ENCODE measurements at regions not wholly inside any gene's neighbourhood (a gene's known extent, or its start where the extent isn't known, plus 50 kb on each side); places are given as distances from the start of the nearest gene placed in this dataset.
"Not testable (repeated sequence)": the region's sequence is repeated elsewhere in the genome, so short reads cannot be mapped to it uniquely, and the experiment has no call there.

GRCh38 chr16:7775072-7775488 lies 442.4 kb downstream of the RBFOX1 start:
- Histone ChIP-seq H3K23ac (ENCODE audit: low read length) (no peak overlapping the region), H3K36me3 (ENCODE audit: control insufficient read depth in 1 of 2, insufficient read depth in 2 of 2, low read length in 2 of 2) (no peaks in the 10 kb centered on the region), H2BK120ac (ENCODE audit: insufficient read depth, low read length, poor library complexity) (no peak overlapping the region), H3K14ac (ENCODE audit: low read length) (no peak overlapping the region), H4K8ac (ENCODE audit: low read depth, low read length) (no peak overlapping the region), H2AFZ (ENCODE audit: insufficient read depth, low read length, poor library complexity) (no peak overlapping the region), H3K4me1 (ENCODE audit: control insufficient read depth in 1 of 2, insufficient read depth in 2 of 2, low read length in 2 of 2) (no peaks in the 10 kb centered on the region), H3K4me2 (ENCODE audit: low read length) (no peak overlapping the region), H3K18ac (ENCODE audit: low read length) (no peak overlapping the region), H3K79me1 (ENCODE audit: low read length) (no peaks in the 10 kb centered on the region), H3K4ac (ENCODE audit: low read depth, low read length) (no peak overlapping the region), H3K4me3 (ENCODE audit: low read depth, low read length) (no peak overlapping the region), H2AK5ac (ENCODE audit: low read length) (no peak overlapping the region), H2BK5ac (ENCODE audit: low read depth, low read length, poor library complexity) (no peak overlapping the region), H3K9ac (ENCODE audit: low read length) (no peak overlapping the region), H4K91ac (ENCODE audit: low read depth, low read length) (no peak overlapping the region), H3K79me2 (ENCODE audit: control insufficient read depth, insufficient read depth, low read length, poor library complexity) (no peaks in the 10 kb centered on the region), H3K27me3 (ENCODE audit: insufficient read depth, low read length) (no peaks in the 10 kb centered on the region), H3K27ac (ENCODE audit: low read depth, low read length) (no peak overlapping the region), H2BK12ac (ENCODE audit: low read length) (no peak overlapping the region), H4K12ac (ENCODE audit: low read depth, low read length) (no peak overlapping the region), H3K9me3 (ENCODE audit: insufficient read depth, low read depth, low read length) (no peaks in the 10 kb centered on the region)
- WGBS (ENCODE audit: extremely low coverage, insufficient coverage, insufficient read length) = 95% methylated on average over 1 of the region's 1 CpG
- DNase-seq = no peak

GRCh38 chr16:7772722-7773121 lies 440.1 kb downstream of the RBFOX1 start:
- H4K12ac ChIP-seq (ENCODE audit: low read depth, low read length) = no peak overlapping the region
- no peak overlapping the region for H2AFZ ChIP-seq (ENCODE audit: insufficient read depth, low read length, poor library complexity)
- WGBS (ENCODE audit: extremely low coverage, insufficient coverage, insufficient read length) = no CpG with 5 or more reads among the region's 8 CpGs
- H3K9me3 ChIP-seq (ENCODE audit: insufficient read depth, low read depth, low read length) = no peaks in the 10 kb centered on the region
- no peak overlapping the region for H2AK5ac ChIP-seq (ENCODE audit: low read length)
- H3K79me2 ChIP-seq (ENCODE audit: control insufficient read depth, insufficient read depth, low read length, poor library complexity) = no peaks in the 10 kb centered on the region
- H3K36me3 ChIP-seq (ENCODE audit: control insufficient read depth in 1 of 2, insufficient read depth in 2 of 2, low read length in 2 of 2) = no peaks in the 10 kb centered on the region
- no peak for DNase-seq
- no peak overlapping the region for H4K91ac ChIP-seq (ENCODE audit: low read depth, low read length)
- H3K79me1 ChIP-seq (ENCODE audit: low read length) = no peaks in the 10 kb centered on the region
- H3K23ac ChIP-seq (ENCODE audit: low read length) = no peak overlapping the region
- no peak overlapping the region for H3K9ac ChIP-seq (ENCODE audit: low read length)
- no peak overlapping the region for H2BK5ac ChIP-seq (ENCODE audit: low read depth, low read length, poor library complexity)
- no peaks in the 10 kb centered on the region for H3K4me1 ChIP-seq (ENCODE audit: control insufficient read depth in 1 of 2, insufficient read depth in 2 of 2, low read length in 2 of 2)
- H2BK120ac ChIP-seq (ENCODE audit: insufficient read depth, low read length, poor library complexity) = no peak overlapping the region
- H3K4ac ChIP-seq (ENCODE audit: low read depth, low read length) = no peak overlapping the region
- no peak overlapping the region for H2BK12ac ChIP-seq (ENCODE audit: low read length)
- no peak overlapping the region for H4K8ac ChIP-seq (ENCODE audit: low read depth, low read length)
- no peak overlapping the region for H3K18ac ChIP-seq (ENCODE audit: low read length)
- H3K27ac ChIP-seq (ENCODE audit: low read depth, low read length) = no peak overlapping the region
- no peaks in the 10 kb centered on the region for H3K27me3 ChIP-seq (ENCODE audit: insufficient read depth, low read length)
- H3K14ac ChIP-seq (ENCODE audit: low read length) = no peak overlapping the region
- no peak overlapping the region for H3K4me3 ChIP-seq (ENCODE audit: low read depth, low read length)
- H3K4me2 ChIP-seq (ENCODE audit: low read length) = no peak overlapping the region

- DNase-seq; H4K12ac ChIP-seq (ENCODE audit: low read depth, low read length); H2BK120ac ChIP-seq (ENCODE audit: insufficient read depth, low read length, poor library complexity); H2BK12ac ChIP-seq (ENCODE audit: low read length); H4K91ac ChIP-seq (ENCODE audit: low read depth, low read length); H3K36me3 ChIP-seq (ENCODE audit: control insufficient read depth in 1 of 2, insufficient read depth in 2 of 2, low read length in 2 of 2); H2AFZ ChIP-seq (ENCODE audit: insufficient read depth, low read length, poor library complexity); H2AK5ac ChIP-seq (ENCODE audit: low read length); H3K4me3 ChIP-seq (ENCODE audit: low read depth, low read length); H3K4ac ChIP-seq (ENCODE audit: low read depth, low read length); H3K79me1 ChIP-seq (ENCODE audit: low read length); H4K8ac ChIP-seq (ENCODE audit: low read depth, low read length); H3K4me2 ChIP-seq (ENCODE audit: low read length); H3K4me1 ChIP-seq (ENCODE audit: control insufficient read depth in 1 of 2, insufficient read depth in 2 of 2, low read length in 2 of 2); H3K79me2 ChIP-seq (ENCODE audit: control insufficient read depth, insufficient read depth, low read length, poor library complexity); H3K18ac ChIP-seq (ENCODE audit: low read length); H3K14ac ChIP-seq (ENCODE audit: low read length); H3K27me3 ChIP-seq (ENCODE audit: insufficient read depth, low read length); H2BK5ac ChIP-seq (ENCODE audit: low read depth, low read length, poor library complexity); H3K9me3 ChIP-seq (ENCODE audit: insufficient read depth, low read depth, low read length); H3K23ac ChIP-seq (ENCODE audit: low read length); H3K9ac ChIP-seq (ENCODE audit: low read length); H3K27ac ChIP-seq (ENCODE audit: low read depth, low read length): not testable (repeated sequence)
- no CpG with 5 or more reads among the region's 6 CpGs for WGBS (ENCODE audit: extremely low coverage, insufficient coverage, insufficient read length)
Measured at GRCh38 chr16:7769091-7769490, 436.4 kb downstream of the RBFOX1 start.

GRCh38 chr16:7765079-7765550 lies 432.5 kb downstream of the RBFOX1 start:
- no peaks in the 10 kb centered on the region for H3K36me3 ChIP-seq (ENCODE audit: control insufficient read depth in 1 of 2, insufficient read depth in 2 of 2, low read length in 2 of 2)
- DNase-seq = no peak
- H2BK120ac ChIP-seq (ENCODE audit: insufficient read depth, low read length, poor library complexity) = no peak overlapping the region
- H4K12ac ChIP-seq (ENCODE audit: low read depth, low read length) = no peak overlapping the region
- WGBS (ENCODE audit: extremely low coverage, insufficient coverage, insufficient read length) = no CpG with 5 or more reads among the region's 3 CpGs
- no peak overlapping the region for H3K4me3 ChIP-seq (ENCODE audit: low read depth, low read length)
- no peak overlapping the region for H2AFZ ChIP-seq (ENCODE audit: insufficient read depth, low read length, poor library complexity)
- H3K4ac ChIP-seq (ENCODE audit: low read depth, low read length) = no peak overlapping the region
- no peak overlapping the region for H3K4me2 ChIP-seq (ENCODE audit: low read length)
- no peak overlapping the region for H3K18ac ChIP-seq (ENCODE audit: low read length)
- H2BK5ac ChIP-seq (ENCODE audit: low read depth, low read length, poor library complexity) = no peak overlapping the region
- H3K4me1 ChIP-seq (ENCODE audit: control insufficient read depth in 1 of 2, insufficient read depth in 2 of 2, low read length in 2 of 2) = no peaks in the 10 kb centered on the region
- H3K9me3 ChIP-seq (ENCODE audit: insufficient read depth, low read depth, low read length) = no peaks in the 10 kb centered on the region
- no peak overlapping the region for H2AK5ac ChIP-seq (ENCODE audit: low read length)
- no peak overlapping the region for H3K23ac ChIP-seq (ENCODE audit: low read length)
- no peak overlapping the region for H4K8ac ChIP-seq (ENCODE audit: low read depth, low read length)
- H2BK12ac ChIP-seq (ENCODE audit: low read length) = no peak overlapping the region
- no peak overlapping the region for H4K91ac ChIP-seq (ENCODE audit: low read depth, low read length)
- H3K27me3 ChIP-seq (ENCODE audit: insufficient read depth, low read length) = no peaks in the 10 kb centered on the region
- no peak overlapping the region for H3K27ac ChIP-seq (ENCODE audit: low read depth, low read length)
- H3K14ac ChIP-seq (ENCODE audit: low read length) = no peak overlapping the region
- no peaks in the 10 kb centered on the region for H3K79me1 ChIP-seq (ENCODE audit: low read length)
- no peak overlapping the region for H3K9ac ChIP-seq (ENCODE audit: low read length)
- no peaks in the 10 kb centered on the region for H3K79me2 ChIP-seq (ENCODE audit: control insufficient read depth, insufficient read depth, low read length, poor library complexity)

Data from trophoblast cell (in vitro differentiated cells and primary cell).